NCI-H1105 (cell line): ENCODE measurements at regions not wholly inside any gene's neighbourhood (a gene's known extent, or its start where the extent isn't known, plus 50 kb on each side); places are given as distances from the start of the nearest gene placed in this dataset.
"Not testable (repeated sequence)": the region's sequence is repeated elsewhere in the genome, so short reads cannot be mapped to it uniquely, and the experiment has no call there.

Experiments
- DNase-seq: peaks from one replicate; lab custom pipeline; 2025; lab: John Stamatoyannopoulos, UW

DNA sequence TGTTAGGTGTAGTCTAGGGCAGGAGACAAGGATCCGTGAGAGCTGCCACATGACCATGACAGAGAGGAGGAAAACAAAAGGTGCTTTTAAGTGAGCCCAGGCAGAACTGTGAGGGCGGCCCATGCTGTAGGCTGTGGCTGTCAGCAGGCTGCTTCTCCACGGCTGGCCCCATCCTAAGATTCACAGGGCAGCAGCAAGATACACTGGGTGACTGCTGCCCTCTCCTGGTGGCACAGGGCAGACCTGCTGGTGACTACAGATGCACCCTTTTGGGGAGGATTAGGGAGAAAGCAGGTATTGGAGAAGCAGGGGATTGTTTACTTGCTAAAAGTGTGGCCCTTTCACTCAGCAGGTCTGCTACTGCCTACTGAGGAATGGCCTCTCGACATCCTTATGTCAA is 112.2 kb upstream of the CCZ1B start:
- DNase-seq = not testable (repeated sequence)

GRCh38 chr7:6939126-6939525 is 113.1 kb upstream of the CCZ1B start:
- DNase-seq = not testable (repeated sequence)

DNA sequence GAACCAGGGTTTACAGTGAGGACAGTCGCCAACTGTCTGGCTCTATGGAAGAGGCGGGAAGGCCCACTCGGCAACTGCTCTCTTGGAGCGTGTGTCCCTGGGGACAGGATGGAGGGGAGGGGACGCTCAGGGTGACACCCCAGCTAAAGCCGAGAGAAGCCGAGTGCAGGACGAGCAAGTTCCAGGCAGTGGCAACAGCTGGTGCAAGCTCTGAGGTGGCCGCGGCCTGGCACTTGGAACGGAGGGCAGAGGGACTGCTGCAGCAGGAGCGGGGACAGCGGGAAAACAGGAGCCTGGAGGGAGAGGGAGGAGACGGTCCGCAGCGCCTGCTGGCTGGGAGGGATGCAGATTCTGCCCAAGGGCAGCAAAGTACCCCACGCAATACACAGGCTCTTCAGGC is 113.8 kb upstream of the CCZ1B start:
- not testable (repeated sequence) for DNase-seq

GRCh38 chr7:6946873-6947272 is 120.8 kb upstream of the CCZ1B start:
- DNase-seq = not testable (repeated sequence)

GRCh38 chr7:6950231-6950630 is 124.2 kb upstream of the CCZ1B start:
- DNase-seq = not testable (repeated sequence)

DNA sequence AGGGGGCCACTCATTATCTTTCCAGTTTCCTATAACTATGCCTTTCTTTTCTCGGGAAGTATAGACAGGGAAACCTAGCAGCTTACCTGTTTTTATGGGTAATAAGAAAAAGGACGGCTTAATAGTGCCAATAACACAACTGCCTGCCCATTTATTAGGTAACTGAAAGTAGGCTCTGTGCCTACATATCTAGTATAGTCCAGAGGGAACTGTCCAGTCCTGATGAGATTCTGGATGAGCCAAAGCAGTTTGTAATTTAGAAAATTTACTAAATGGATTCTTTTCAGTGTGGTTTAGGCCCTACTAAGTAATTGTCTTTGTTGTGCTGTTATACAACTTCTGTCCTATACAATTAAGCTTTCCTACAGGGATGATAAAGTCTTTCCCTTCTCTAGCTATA is 125.5 kb upstream of the CCZ1B start:
- DNase-seq = not testable (repeated sequence)

GRCh38 chr7:6953138-6953797 is 127.2 kb upstream of the CCZ1B start:
- DNase-seq = not testable (repeated sequence)

DNA sequence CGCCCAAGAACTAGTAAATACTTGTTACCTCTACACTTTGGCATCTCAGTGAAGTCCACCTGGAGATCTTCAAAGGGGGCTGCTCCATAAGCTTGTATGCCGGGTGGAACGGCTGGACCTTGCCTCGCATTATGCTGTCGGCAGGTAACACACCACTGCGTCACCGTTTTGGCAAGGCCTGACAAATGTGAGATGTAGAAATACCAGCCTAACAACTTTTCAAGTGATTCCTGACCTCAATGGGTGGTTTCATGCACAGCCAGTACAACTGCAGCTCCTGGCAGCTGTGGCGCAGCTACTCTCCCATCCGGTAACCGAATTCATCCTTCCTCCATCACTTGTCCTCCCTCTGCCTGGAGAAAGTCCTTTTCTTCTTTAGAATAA is 127.7 kb upstream of the CCZ1B start:
- not testable (repeated sequence) for DNase-seq

DNA sequence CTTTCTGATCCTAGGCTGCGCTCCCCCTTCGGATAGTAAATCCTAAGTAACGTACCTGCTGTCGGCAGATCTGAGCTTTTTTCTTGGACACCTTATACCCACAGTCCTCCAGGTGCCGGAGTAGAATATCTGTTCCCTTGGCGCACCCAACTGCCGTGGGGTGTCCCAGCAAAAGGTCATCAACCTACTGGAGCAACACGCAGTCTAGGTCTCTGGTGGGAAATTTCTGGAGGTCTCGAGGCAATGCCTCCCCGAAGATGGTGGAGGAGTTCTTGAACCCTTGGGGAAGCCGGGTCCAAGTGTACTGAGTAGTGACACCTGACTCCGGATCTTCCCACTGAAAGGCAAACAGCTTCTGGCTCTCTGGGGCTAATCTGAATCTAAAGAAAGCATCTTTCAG is 129.3 kb upstream of the CCZ1B start:
- DNase-seq = not testable (repeated sequence)

GRCh38 chr7:6955990-6956566 is 130.0 kb upstream of the CCZ1B start:
- not testable (repeated sequence) for DNase-seq

- DNase-seq = not testable (repeated sequence)
Observed at GRCh38 chr7:6958371-6958770, 132.3 kb upstream of the CCZ1B start.

DNA sequence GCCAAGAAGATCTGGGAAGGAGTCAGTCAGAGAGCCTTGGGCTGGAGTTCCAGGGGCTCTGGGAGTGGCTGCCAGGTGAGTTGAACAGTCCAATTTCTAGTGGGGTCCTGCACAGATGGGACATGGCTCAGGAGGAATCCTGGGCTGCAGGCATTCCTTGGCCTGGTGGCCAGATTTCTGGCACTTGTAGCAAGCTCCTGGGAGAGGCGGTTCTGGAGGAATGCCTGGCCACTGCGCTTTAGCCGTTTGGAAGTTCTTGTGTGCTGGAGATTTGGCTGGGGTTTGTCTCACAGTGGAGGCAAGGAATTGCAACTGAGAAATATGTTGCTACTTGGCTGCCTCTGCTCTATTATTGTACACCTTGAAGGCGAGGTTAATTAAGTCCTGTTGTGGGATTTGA is 133.9 kb upstream of the CCZ1B start:
- DNase-seq = not testable (repeated sequence)

GRCh38 chr7:6962871-6963270 is 136.8 kb upstream of the CCZ1B start:
- not testable (repeated sequence) for DNase-seq

- not testable (repeated sequence) for DNase-seq
Observed at GRCh38 chr7:6965051-6965450, 139.0 kb upstream of the CCZ1B start.

- DNase-seq = not testable (repeated sequence)
Observed at GRCh38 chr7:6970180-6970579, 144.1 kb upstream of the CCZ1B start.

DNA sequence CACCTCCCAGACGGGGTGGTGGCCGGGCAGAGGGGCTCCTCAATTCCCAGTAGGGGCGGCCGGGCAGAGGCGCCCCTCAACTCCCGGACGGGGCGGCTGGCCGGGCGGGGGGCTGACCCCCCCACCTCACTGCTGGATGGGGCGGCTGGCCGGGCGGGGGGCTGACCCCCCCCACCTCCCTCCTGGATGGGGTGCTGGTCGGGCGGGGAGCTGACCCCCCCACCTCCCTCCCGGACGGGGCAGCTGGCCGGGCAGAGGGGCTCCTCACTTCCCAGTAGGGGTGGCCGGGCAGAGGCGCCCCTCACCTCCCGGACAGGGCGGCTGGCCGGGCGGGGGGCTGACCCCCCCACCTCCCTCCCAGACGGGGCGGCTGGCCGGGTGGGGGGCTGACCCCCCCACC is 148.8 kb upstream of the CCZ1B start:
- not testable (repeated sequence) for DNase-seq

DNA sequence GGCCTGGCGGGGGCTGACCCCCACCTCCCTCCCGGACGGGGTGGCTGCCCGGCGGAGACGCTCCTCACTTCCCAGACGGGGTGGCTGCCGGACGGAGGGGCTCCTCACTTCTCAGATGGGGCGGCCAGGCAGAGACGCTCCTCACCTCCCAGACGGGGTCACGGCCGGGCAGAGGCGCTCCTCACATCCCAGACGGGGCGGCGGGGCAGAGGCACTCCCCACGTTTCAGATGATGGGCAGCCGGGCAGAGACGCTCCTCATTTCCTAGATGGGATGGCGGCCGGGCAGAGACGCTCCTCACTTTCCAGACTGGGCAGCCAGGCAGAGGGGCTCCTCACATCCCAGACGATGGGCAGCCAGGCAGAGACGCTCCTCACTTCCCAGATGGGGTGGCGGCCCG is 149.3 kb upstream of the CCZ1B start:
- not testable (repeated sequence) for DNase-seq

DNA sequence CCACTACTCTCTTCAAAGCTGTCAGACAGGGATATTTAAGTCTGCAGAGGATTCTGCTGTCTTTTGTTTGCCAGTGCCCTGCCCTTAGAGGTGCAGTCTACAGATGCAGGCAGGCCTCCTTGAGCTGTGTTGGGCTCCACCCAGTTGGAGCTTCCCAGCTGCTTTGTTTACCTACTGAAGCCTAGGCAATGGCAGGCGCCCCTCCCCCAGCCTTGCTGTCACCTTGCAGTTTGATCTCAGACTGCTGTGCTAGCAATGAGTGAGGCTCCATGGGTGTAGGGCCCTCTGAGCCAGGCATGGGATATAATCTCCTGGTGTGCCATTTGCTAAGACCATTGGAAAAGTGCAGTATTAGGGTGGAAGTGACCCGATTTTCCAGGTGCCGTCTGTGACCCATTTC is 151.3 kb upstream of the CCZ1B start:
- not testable (repeated sequence) for DNase-seq

DNA sequence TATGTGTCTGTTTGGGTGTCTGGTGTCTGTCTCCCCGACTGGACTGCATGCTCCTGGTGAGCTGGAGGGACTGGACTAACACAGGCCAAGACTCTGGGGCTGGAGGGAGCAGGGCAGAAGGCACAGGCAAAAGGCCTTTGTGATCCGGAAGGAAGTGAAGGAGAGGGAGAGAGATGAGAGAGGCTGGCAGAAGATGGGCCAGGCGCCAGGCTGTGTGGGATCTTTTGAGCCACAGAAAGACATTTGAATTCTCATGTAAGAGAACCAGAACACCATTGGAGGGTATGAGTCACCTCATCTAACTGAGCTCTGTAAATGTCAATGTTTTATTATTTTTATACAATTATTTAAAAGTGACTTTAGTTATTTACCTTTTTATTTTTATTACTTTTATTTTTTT is 152.3 kb upstream of the CCZ1B start:
- DNase-seq = not testable (repeated sequence)

DNA sequence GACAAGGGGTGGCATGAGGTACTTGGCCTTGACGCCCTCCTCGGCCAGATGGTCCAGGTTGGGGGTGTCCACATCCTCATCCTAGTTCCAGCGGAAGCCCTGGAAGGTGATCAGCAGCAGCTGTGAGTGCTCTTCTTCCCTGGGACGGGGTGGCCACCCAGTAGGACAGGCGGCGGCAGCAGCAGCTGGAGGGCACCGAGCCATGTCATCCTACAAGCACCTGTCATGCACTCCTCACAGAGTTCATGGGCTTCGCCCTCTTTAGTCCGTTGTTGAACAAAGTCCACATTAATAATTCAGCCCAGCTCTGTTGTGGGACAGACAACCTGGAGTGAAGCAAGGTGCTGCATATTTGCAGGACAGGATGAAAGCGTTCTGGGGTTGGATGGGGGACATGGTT is 153.4 kb upstream of the CCZ1B start:
- not testable (repeated sequence) for DNase-seq

DNA sequence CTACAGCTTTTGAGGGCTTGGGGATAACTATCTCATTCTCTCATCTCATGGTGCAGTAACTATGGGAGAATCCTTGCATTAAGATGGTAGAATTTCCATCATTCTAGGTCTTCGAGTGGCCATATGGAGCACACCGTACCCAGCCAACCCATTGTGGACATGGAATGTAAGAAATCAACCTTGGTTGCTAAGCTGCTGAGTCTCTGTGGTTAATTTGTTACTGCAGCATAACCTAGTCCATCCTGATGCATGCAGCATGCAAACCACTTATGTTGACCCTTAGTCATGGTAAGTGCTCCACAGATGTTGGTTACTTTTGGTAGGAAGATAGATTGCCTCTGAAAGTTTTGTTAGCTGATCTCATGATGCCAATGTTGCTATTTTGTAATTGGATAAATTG is 156.3 kb upstream of the CCZ1B start:
- DNase-seq = not testable (repeated sequence)

DNA sequence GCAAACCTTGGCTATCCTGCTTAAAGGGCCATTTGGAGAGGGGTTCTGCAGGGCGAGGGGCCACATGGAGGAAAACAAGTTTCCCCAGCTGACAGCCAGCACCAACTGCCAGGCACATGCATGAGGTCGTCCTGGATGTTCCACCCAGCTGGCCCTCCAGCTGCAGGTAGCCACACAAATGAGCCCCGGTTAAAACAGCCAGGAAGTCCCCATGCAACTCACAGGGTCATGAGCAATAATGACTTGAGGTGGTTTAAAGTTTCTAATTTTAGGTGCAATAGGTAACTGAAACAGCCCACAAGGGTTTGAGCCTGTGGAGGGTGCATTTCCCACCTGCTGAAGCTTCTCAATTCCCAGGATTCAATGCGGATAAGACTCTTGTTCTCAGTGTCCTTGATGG is 160.8 kb upstream of the CCZ1B start:
- not testable (repeated sequence) for DNase-seq

DNA sequence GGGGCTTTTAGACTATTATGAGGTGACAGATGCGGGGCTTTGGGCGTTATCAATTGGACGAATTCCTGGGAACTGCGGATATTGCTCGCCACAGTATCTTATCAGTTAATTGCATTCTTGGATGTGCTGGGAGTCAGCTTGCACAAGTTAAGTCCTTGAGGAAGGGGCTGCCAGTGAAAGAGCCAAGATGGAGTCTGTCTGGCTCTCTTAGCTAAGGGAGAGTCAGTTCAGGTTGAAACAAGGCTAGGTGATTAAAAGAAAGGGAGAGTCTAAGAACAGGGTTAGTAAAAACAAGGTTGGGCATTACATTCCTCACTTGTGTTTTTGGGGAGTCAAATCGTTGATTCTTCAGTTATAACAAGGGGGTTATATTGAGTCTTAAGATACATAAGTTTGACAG is 162.5 kb upstream of the CCZ1B start:
- DNase-seq = not testable (repeated sequence)

DNA sequence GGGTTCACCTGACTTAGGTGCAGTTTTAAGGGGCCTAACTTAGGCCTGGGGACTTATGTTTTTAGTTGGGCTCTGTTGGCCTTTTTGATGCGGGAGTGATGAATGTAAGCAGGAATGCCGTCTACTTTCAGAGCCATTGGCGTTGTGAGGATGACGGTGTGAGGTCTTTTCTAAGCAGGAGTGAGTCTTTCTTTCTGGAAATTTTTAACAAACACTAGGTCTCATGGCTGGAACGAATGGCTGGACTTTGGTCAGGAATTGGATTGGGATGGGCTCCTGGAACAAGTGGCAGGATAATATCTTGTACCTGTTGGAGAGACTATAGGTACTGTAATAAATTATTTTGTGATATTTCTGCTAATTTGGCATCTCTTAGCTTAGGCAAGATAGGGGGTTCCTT is 163.9 kb upstream of the CCZ1B start:
- DNase-seq = not testable (repeated sequence)
